ENCODE measurements at regions not wholly inside any gene's neighbourhood (a gene's known extent, or its start where the extent isn't known, plus 50 kb on each side); places are given as distances from the start of the nearest gene placed in this dataset.

GRCh38 chr9:117782931-117783788, 79.0 kb downstream of the TLR4 start:
- TF ChIP-seq SIN3A (IDR thresholded peaks at IDR 0.05; ENCODE audit: low read depth, low read length): no peak
- TF ChIP-seq DPF2 (IDR thresholded peaks at IDR 0.05): no peak
- no peak for TF ChIP-seq MEF2A (IDR thresholded peaks at IDR 0.05; ENCODE audit: insufficient read depth, low read depth, low read length)
- no peak for TF ChIP-seq REST (IDR thresholded peaks at IDR 0.05; ENCODE audit: low read depth, low read length)

All from GM12878 (cell line).